ENCODE measurements at regions not wholly inside any gene's neighbourhood (a gene's known extent, or its start where the extent isn't known, plus 50 kb on each side); places are given as distances from the start of the nearest gene placed in this dataset.
A peak's percentile ranks its signal among the peaks of the same experiment; 100 is the strongest.

DNA sequence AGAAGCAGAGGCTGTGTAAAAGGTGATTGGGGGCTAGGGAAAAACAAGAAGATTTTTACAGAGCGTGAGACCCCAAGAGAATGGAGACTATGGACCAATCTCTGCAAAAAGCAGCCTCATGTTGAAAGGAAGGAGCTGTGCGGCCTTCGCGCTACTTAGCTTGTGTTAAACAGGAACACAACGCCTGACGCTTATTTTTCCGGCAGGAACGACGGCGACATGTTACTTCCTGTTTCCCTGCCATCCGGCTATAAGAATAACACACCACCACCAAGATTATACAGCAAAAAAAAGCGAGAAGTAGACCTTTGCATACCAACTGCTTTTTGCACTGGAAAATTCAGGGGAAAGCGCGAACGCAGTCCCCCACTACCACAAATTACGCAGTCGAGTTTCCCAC lies 272.7 kb downstream of the FAM72C start:
- H3K9me3 ChIP-seq = no peaks in the 10 kb centered on the region
- ATAC-seq (no peak), FAIRE-seq (no peak), DNase-seq (ENCODE audit: low read depth in 1 of 2, low spot score in 1 of 2) (no peak)
- H3K4me1 ChIP-seq = no peaks in the 10 kb centered on the region; the same call in 2 of the 3 replicates
- ChIA-PET POLR2A (no interaction called here), CTCF (interaction anchor here (0.7 to 2.1 kb wide), 4 partner anchors 10 to 21 kb away, joined by 3 to 6 read pairs (median 3); no protein-coding TSS in a partner anchor)
- whole genome bisulfite sequencing (ENCODE audit: missing lambda C conversion rate) = 79% methylated on average over 17 of the region's 17 CpGs
- no peak for TF ChIP-seq EHF (CRISPR knock-in tag; IDR thresholded peaks at IDR 0.05)
- TF ChIP-seq, protein P1, sequence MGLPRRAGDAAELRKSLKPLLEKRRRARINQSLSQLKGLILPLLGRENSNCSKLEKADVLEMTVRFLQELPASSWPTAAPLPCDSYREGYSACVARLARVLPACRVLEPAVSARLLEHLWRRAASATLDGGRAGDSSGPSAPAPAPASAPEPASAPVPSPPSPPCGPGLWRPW (IDR thresholded peaks at IDR 0.05) = no peak
- TF ChIP-seq JUN (IDR thresholded peaks at IDR 0.05) = no peak
- no peak for TF ChIP-seq EHMT2 (IDR thresholded peaks at IDR 0.05; ENCODE audit: low read depth)
- no peak for TF ChIP-seq CEBPB (IDR thresholded peaks at IDR 0.05)
- no peak overlapping the region for H3K4me3 ChIP-seq
- H3K27ac ChIP-seq = no peak overlapping the region
- H3K4me2 ChIP-seq = no peak overlapping the region

DNA sequence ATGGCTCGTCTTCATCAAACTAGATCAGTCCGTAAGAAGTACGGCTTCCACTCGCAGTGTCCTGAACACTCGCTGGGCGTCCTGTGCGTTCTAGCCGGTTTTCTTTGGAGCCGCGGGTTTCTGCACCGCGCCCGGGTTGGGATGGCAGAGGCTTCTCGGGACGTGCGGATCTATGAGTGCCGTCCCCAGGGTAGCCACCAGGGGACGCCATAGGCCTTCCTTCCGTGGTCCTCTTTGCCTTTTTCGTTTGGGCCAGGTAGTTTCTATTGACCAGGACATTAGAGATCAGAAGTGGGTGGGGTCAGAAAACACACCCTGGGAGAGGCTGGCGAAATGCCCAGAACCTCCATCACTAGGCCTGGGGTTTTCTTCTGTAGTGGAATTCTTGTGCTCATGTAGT lies 273.8 kb downstream of the FAM72C start:
- DNase-seq (ENCODE audit: low read depth in 1 of 2, low spot score in 1 of 2) (peak; percentile 46 to 69), FAIRE-seq (no peak), ATAC-seq (peak; percentile 71 to 86; a peak in 5 of 6 replicates)
- POLR2A ChIA-PET = no interaction called here
- no peak overlapping the region for H3K27ac ChIP-seq
- TF ChIP-seq RNF2 (IDR thresholded peaks at IDR 0.05; ENCODE audit: borderline replicate concordance, low read depth) (no peak), RAD21 (conservative IDR thresholded peaks at IDR 0.05 in 1 of 2, IDR thresholded peaks at IDR 0.05 in 1 of 2) (peak; percentile 79 to 87), POLR2AphosphoS2 (conservative IDR thresholded peaks at IDR 0.05; ENCODE audit: low read length) (no peak), KDM1A (IDR thresholded peaks at IDR 0.05; ENCODE audit: low read depth) (no peak), FOSB (CRISPR knock-in tag; IDR thresholded peaks at IDR 0.05) (no peak), NR3C1 (IDR thresholded peaks at IDR 0.05) (no peak), CHD2 (IDR thresholded peaks at IDR 0.05; ENCODE audit: low read length, partially characterized antibody) (no peak), MAZ (IDR thresholded peaks at IDR 0.05; ENCODE audit: borderline replicate concordance, low read depth, low read length) (no peak), EHF (CRISPR knock-in tag; IDR thresholded peaks at IDR 0.05) (no peak), HOXB13 (CRISPR knock-in tag; IDR thresholded peaks at IDR 0.05; ENCODE audit: low read depth) (no peak), SMC3 (IDR thresholded peaks at IDR 0.05) (peak; percentile 65), RCOR1 (IDR thresholded peaks at IDR 0.05; ENCODE audit: low read depth, low read length) (no peak), TP53 (CRISPR knock-in tag; IDR thresholded peaks at IDR 0.05) (no peak), CBX8 (IDR thresholded peaks at IDR 0.05) (no peak)
- TF ChIP-seq, protein P1 (IDR thresholded peaks at IDR 0.05) = no peak
- TF ChIP-seq, protein P2, sequence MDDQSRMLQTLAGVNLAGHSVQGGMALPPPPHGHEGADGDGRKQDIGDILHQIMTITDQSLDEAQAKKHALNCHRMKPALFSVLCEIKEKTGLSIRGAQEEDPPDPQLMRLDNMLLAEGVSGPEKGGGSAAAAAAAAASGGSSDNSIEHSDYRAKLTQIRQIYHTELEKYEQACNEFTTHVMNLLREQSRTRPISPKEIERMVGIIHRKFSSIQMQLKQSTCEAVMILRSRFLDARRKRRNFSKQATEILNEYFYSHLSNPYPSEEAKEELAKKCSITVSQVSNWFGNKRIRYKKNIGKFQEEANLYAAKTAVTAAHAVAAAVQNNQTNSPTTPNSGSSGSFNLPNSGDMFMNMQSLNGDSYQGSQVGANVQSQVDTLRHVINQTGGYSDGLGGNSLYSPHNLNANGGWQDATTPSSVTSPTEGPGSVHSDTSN (IDR thresholded peaks at IDR 0.05) = no peak
- TF ChIP-seq, protein P3, sequence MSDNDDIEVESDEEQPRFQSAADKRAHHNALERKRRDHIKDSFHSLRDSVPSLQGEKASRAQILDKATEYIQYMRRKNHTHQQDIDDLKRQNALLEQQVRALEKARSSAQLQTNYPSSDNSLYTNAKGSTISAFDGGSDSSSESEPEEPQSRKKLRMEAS (IDR thresholded peaks at IDR 0.05) = no peak
- TF ChIP-seq, protein P4, sequence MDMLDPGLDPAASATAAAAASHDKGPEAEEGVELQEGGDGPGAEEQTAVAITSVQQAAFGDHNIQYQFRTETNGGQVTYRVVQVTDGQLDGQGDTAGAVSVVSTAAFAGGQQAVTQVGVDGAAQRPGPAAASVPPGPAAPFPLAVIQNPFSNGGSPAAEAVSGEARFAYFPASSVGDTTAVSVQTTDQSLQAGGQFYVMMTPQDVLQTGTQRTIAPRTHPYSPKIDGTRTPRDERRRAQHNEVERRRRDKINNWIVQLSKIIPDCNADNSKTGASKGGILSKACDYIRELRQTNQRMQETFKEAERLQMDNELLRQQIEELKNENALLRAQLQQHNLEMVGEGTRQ (IDR thresholded peaks at IDR 0.05) = no peak
- TF ChIP-seq, protein P5, sequence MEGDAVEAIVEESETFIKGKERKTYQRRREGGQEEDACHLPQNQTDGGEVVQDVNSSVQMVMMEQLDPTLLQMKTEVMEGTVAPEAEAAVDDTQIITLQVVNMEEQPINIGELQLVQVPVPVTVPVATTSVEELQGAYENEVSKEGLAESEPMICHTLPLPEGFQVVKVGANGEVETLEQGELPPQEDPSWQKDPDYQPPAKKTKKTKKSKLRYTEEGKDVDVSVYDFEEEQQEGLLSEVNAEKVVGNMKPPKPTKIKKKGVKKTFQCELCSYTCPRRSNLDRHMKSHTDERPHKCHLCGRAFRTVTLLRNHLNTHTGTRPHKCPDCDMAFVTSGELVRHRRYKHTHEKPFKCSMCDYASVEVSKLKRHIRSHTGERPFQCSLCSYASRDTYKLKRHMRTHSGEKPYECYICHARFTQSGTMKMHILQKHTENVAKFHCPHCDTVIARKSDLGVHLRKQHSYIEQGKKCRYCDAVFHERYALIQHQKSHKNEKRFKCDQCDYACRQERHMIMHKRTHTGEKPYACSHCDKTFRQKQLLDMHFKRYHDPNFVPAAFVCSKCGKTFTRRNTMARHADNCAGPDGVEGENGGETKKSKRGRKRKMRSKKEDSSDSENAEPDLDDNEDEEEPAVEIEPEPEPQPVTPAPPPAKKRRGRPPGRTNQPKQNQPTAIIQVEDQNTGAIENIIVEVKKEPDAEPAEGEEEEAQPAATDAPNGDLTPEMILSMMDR (IDR thresholded peaks at IDR 0.05) = peak; percentile 79
- H3K4me2 ChIP-seq = peak overlapping the region; percentile 68
- H3K4me3 ChIP-seq = no peak overlapping the region
- 15% methylated on average over 21 of the region's 21 CpGs for WGBS (ENCODE audit: missing lambda C conversion rate)
- no peaks in the 10 kb centered on the region for H3K9me3 ChIP-seq
- CTCF ChIA-PET = interaction anchor here (2.1 kb wide), 1 partner anchor 16 kb away, joined by 6 read pairs; no protein-coding TSS in a partner anchor
- H3K4me1 ChIP-seq = no peaks in the 10 kb centered on the region; the same call in 2 of the 3 replicates

Measured in A549 (cell line).